ENCODE measurements at regions not wholly inside any gene's neighbourhood (a gene's known extent, or its start where the extent isn't known, plus 50 kb on each side); places are given as distances from the start of the nearest gene placed in this dataset.

GRCh38 chr3:186461141-186461540, 83.0 kb downstream of the CRYGS start:
- H3K4me2 ChIP-seq (ENCODE audit: insufficient read depth, low read length, poor library complexity, severe bottlenecking): no peak overlapping the region
- H3K27ac ChIP-seq (replicated peaks; ENCODE audit: low read length): no peak overlapping the region
- no peak overlapping the region for H2BK12ac ChIP-seq (ENCODE audit: low read length)
- H3K4me3 ChIP-seq (ENCODE audit: low read length in 2 of 2): no peak overlapping the region
- H3K23ac ChIP-seq (ENCODE audit: low read depth, low read length, poor library complexity): no peak overlapping the region
- H2AFZ ChIP-seq (ENCODE audit: low read length): no peak overlapping the region
- H3K18ac ChIP-seq (ENCODE audit: low read length): no peak overlapping the region
- WGBS, 2 donors (ENCODE audit: extremely low coverage in 2 of 2, insufficient read length in 2 of 2, insufficient replicate concordance in 1 of 2): no CpG with 5 or more reads among the region's 1 CpG
- no peak overlapping the region for H2AK5ac ChIP-seq (ENCODE audit: low read depth, low read length)
- H2BK5ac ChIP-seq (ENCODE audit: low read length): no peak overlapping the region
- H3K79me1 ChIP-seq (ENCODE audit: low read depth, low read length): no peaks in the 10 kb centered on the region
- no peaks in the 10 kb centered on the region for H3K9me3 ChIP-seq (replicated peaks in 1 of 2; ENCODE audit: control insufficient read depth in 2 of 2, insufficient read depth in 1 of 2, low read depth in 1 of 2, low read length in 2 of 2)
- no peak overlapping the region for H4K91ac ChIP-seq (ENCODE audit: low read depth, low read length, poor library complexity)
- no peak overlapping the region for H4K8ac ChIP-seq (ENCODE audit: low read depth, low read length)
- H3K4me1 ChIP-seq (ENCODE audit: control insufficient read depth in 2 of 2, insufficient read depth in 1 of 2, low read depth in 1 of 2, low read length in 2 of 2): peaks cover 0 to 14% of the 10 kb centered on the region in 2 donors
- peaks cover 0 to 20% (median 0%) of the 10 kb centered on the region in 3 experiments for H3K27me3 ChIP-seq (ENCODE audit: control insufficient read depth in 3 of 3, insufficient read depth in 3 of 3, low read depth in 1 of 3, low read length in 3 of 3)
- no peak overlapping the region for H2BK15ac ChIP-seq (ENCODE audit: low read length)
- no peak overlapping the region for H2BK120ac ChIP-seq (ENCODE audit: low read depth, low read length)
- no peaks in the 10 kb centered on the region for H3K36me3 ChIP-seq (replicated peaks in 1 of 2; ENCODE audit: control insufficient read depth in 2 of 2, insufficient read depth in 2 of 2, low read length in 2 of 2)
- H3K14ac ChIP-seq (ENCODE audit: low read length): no peak overlapping the region
- DNase-seq (ENCODE audit: low spot score): no peak
- H3K9ac ChIP-seq (ENCODE audit: low read depth, low read length, poor library complexity): no peak overlapping the region
- H3K4ac ChIP-seq (ENCODE audit: low read length): no peak overlapping the region

DNA sequence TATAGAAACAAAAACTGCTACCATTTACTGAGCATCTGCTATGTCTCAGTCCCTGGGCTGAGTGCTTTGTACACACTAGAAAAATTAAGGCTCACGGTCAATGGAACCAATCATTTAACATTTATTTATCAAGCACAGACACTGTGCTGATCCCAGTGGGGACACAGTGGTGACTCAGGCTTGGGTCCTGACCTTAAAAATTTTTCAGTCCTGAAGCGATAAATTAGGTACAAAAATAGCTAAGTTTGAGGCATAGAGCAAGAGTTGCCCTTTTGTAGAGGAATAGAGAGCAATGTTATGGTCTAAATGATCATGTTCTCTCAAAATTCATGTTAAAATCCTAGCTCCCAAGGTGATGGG, 85.1 kb downstream of the CRYGS start:
- Histone ChIP-seq H3K14ac (ENCODE audit: low read length) (no peak overlapping the region), H3K79me1 (ENCODE audit: low read depth, low read length) (no peaks in the 10 kb centered on the region), H3K23ac (ENCODE audit: low read depth, low read length, poor library complexity) (no peak overlapping the region), H3K36me3 (replicated peaks in 1 of 2; ENCODE audit: control insufficient read depth in 2 of 2, insufficient read depth in 2 of 2, low read length in 2 of 2) (no peaks in the 10 kb centered on the region), H3K4ac (ENCODE audit: low read length) (no peak overlapping the region), H2AFZ (ENCODE audit: low read length) (no peak overlapping the region), H2BK15ac (ENCODE audit: low read length) (no peak overlapping the region), H3K4me3 (ENCODE audit: low read length in 2 of 2) (no peak overlapping the region), H4K91ac (ENCODE audit: low read depth, low read length, poor library complexity) (no peak overlapping the region), H3K27me3 (ENCODE audit: control insufficient read depth in 3 of 3, insufficient read depth in 3 of 3, low read depth in 1 of 3, low read length in 3 of 3) (peaks cover 0 to 20% (median 0%) of the 10 kb centered on the region in 3 experiments), H2BK5ac (ENCODE audit: low read length) (no peak overlapping the region), H4K8ac (ENCODE audit: low read depth, low read length) (no peak overlapping the region), H2AK5ac (ENCODE audit: low read depth, low read length) (no peak overlapping the region), H3K4me2 (ENCODE audit: insufficient read depth, low read length, poor library complexity, severe bottlenecking) (no peak overlapping the region), H3K4me1 (ENCODE audit: control insufficient read depth in 2 of 2, insufficient read depth in 1 of 2, low read depth in 1 of 2, low read length in 2 of 2) (peaks cover 0 to 14% of the 10 kb centered on the region in 2 donors), H3K27ac (replicated peaks; ENCODE audit: low read length) (no peak overlapping the region), H3K9ac (ENCODE audit: low read depth, low read length, poor library complexity) (no peak overlapping the region), H2BK12ac (ENCODE audit: low read length) (no peak overlapping the region), H3K18ac (ENCODE audit: low read length) (no peak overlapping the region), H2BK120ac (ENCODE audit: low read depth, low read length) (no peak overlapping the region), H3K9me3 (replicated peaks in 1 of 2; ENCODE audit: control insufficient read depth in 2 of 2, insufficient read depth in 1 of 2, low read depth in 1 of 2, low read length in 2 of 2) (no peaks in the 10 kb centered on the region)
- DNase-seq (ENCODE audit: low spot score): no peak
- whole genome bisulfite sequencing, 2 donors (ENCODE audit: extremely low coverage in 2 of 2, insufficient read length in 2 of 2, insufficient replicate concordance in 1 of 2): no CpG with 5 or more reads among the region's 2 CpGs

GRCh38 chr3:186458306-186459107, 85.7 kb downstream of the CRYGS start:
- H2BK15ac ChIP-seq (ENCODE audit: low read length): no peak overlapping the region
- no peak overlapping the region for H2AFZ ChIP-seq (ENCODE audit: low read length)
- H3K4me3 ChIP-seq (ENCODE audit: low read length in 2 of 2): no peak overlapping the region
- no peak overlapping the region for H2BK5ac ChIP-seq (ENCODE audit: low read length)
- no peak overlapping the region for H2BK120ac ChIP-seq (ENCODE audit: low read depth, low read length)
- DNase-seq (ENCODE audit: low spot score): no peak
- no peak overlapping the region for H3K4ac ChIP-seq (ENCODE audit: low read length)
- H3K27me3 ChIP-seq (ENCODE audit: control insufficient read depth in 3 of 3, insufficient read depth in 3 of 3, low read depth in 1 of 3, low read length in 3 of 3): peaks cover 0 to 20% (median 0%) of the 10 kb centered on the region in 3 experiments
- no peaks in the 10 kb centered on the region for H3K9me3 ChIP-seq (replicated peaks in 1 of 2; ENCODE audit: control insufficient read depth in 2 of 2, insufficient read depth in 1 of 2, low read depth in 1 of 2, low read length in 2 of 2)
- H4K91ac ChIP-seq (ENCODE audit: low read depth, low read length, poor library complexity): no peak overlapping the region
- H2BK12ac ChIP-seq (ENCODE audit: low read length): no peak overlapping the region
- no peaks in the 10 kb centered on the region for H3K79me1 ChIP-seq (ENCODE audit: low read depth, low read length)
- no peak overlapping the region for H3K9ac ChIP-seq (ENCODE audit: low read depth, low read length, poor library complexity)
- no peak overlapping the region for H3K23ac ChIP-seq (ENCODE audit: low read depth, low read length, poor library complexity)
- peaks cover 0 to 15% of the 10 kb centered on the region in 2 donors for H3K4me1 ChIP-seq (ENCODE audit: control insufficient read depth in 2 of 2, insufficient read depth in 1 of 2, low read depth in 1 of 2, low read length in 2 of 2)
- H3K36me3 ChIP-seq (replicated peaks in 1 of 2; ENCODE audit: control insufficient read depth in 2 of 2, insufficient read depth in 2 of 2, low read length in 2 of 2): no peaks in the 10 kb centered on the region
- H3K18ac ChIP-seq (ENCODE audit: low read length): no peak overlapping the region
- no peak overlapping the region for H3K14ac ChIP-seq (ENCODE audit: low read length)
- H4K8ac ChIP-seq (ENCODE audit: low read depth, low read length): no peak overlapping the region
- no CpG with 5 or more reads among the region's 6 CpGs for WGBS, 2 donors (ENCODE audit: extremely low coverage in 2 of 2, insufficient read length in 2 of 2, insufficient replicate concordance in 1 of 2)
- H2AK5ac ChIP-seq (ENCODE audit: low read depth, low read length): no peak overlapping the region
- H3K4me2 ChIP-seq (ENCODE audit: insufficient read depth, low read length, poor library complexity, severe bottlenecking): no peak overlapping the region
- no peak overlapping the region for H3K27ac ChIP-seq (replicated peaks; ENCODE audit: low read length)

GRCh38 chr3:186457236-186457635, 86.9 kb downstream of the CRYGS start:
- Histone ChIP-seq H3K36me3 (replicated peaks in 1 of 2; ENCODE audit: control insufficient read depth in 2 of 2, insufficient read depth in 2 of 2, low read length in 2 of 2) (no peaks in the 10 kb centered on the region), H2BK12ac (ENCODE audit: low read length) (no peak overlapping the region), H3K4me3 (ENCODE audit: low read length in 2 of 2) (no peak overlapping the region), H2BK120ac (ENCODE audit: low read depth, low read length) (no peak overlapping the region), H4K91ac (ENCODE audit: low read depth, low read length, poor library complexity) (no peak overlapping the region), H3K79me1 (ENCODE audit: low read depth, low read length) (no peaks in the 10 kb centered on the region), H3K14ac (ENCODE audit: low read length) (no peak overlapping the region), H3K27me3 (ENCODE audit: control insufficient read depth in 3 of 3, insufficient read depth in 3 of 3, low read depth in 1 of 3, low read length in 3 of 3) (peaks cover 0 to 20% (median 0%) of the 10 kb centered on the region in 3 experiments), H3K9ac (ENCODE audit: low read depth, low read length, poor library complexity) (no peak overlapping the region), H3K9me3 (replicated peaks in 1 of 2; ENCODE audit: control insufficient read depth in 2 of 2, insufficient read depth in 1 of 2, low read depth in 1 of 2, low read length in 2 of 2) (no peaks in the 10 kb centered on the region), H4K8ac (ENCODE audit: low read depth, low read length) (no peak overlapping the region), H2AK5ac (ENCODE audit: low read depth, low read length) (no peak overlapping the region), H3K4me2 (ENCODE audit: insufficient read depth, low read length, poor library complexity, severe bottlenecking) (no peak overlapping the region), H3K4me1 (ENCODE audit: control insufficient read depth in 2 of 2, insufficient read depth in 1 of 2, low read depth in 1 of 2, low read length in 2 of 2) (peaks cover 0 to 16% of the 10 kb centered on the region in 2 donors), H2AFZ (ENCODE audit: low read length) (no peak overlapping the region), H3K23ac (ENCODE audit: low read depth, low read length, poor library complexity) (no peak overlapping the region), H2BK5ac (ENCODE audit: low read length) (no peak overlapping the region), H3K27ac (replicated peaks; ENCODE audit: low read length) (no peak overlapping the region), H3K18ac (ENCODE audit: low read length) (no peak overlapping the region), H3K4ac (ENCODE audit: low read length) (no peak overlapping the region), H2BK15ac (ENCODE audit: low read length) (no peak overlapping the region)
- no CpG with 5 or more reads among the region's 5 CpGs for WGBS, 2 donors (ENCODE audit: extremely low coverage in 2 of 2, insufficient read length in 2 of 2, insufficient replicate concordance in 1 of 2)
- DNase-seq (ENCODE audit: low spot score): no peak
